OCI-LY7 (cell line): ENCODE measurements at regions not wholly inside any gene's neighbourhood (a gene's known extent, or its start where the extent isn't known, plus 50 kb on each side); places are given as distances from the start of the nearest gene placed in this dataset.

Experiments
- BruUV-seq: library from RNA; stranded (reverse); fragments of 400-500 nt; replicated peaks from 2 replicates; lab custom pipeline; 2021; lab: Mats Ljungman, UMichigan
- CTCF ChIA-PET: fragments of 300-600 bp; sonication (Branson Sonifier 250); formaldehyde crosslinking; loops from one replicate; lab custom pipeline; 2022; ENCODE audit warnings: antibody characterized with exemption; ENCODE audit not compliant: unreplicated experiment; lab: Charles Lee
- POLR2A ChIA-PET: fragments of 300-600 bp; sonication (Branson Sonifier 250); formaldehyde crosslinking; loops from one replicate; lab custom pipeline; 2022; ENCODE audit warnings: antibody characterized with exemption; lab: Charles Lee
- DNase-seq: peaks from one replicate; pipeline ENCODE4 v3.0.0-alpha.2; 2015; ENCODE audit warnings: low spot score
- H2AFZ ChIP-seq: fragments of 200-600 bp; sonication (generic), shearing (Covaris generic); 2 replicates; pipeline ENCODE4 v1.6.1; 2014; ENCODE audit warnings: mild to moderate bottlenecking, antibody characterized with exemption, low read length, moderate library complexity
- H3K27ac ChIP-seq: fragments of 200-600 bp; sonication (generic); 2 replicates; pipeline ENCODE4 v1.5.1; 2014; ENCODE audit warnings: mixed run types, low read depth, mild to moderate bottlenecking, moderate library complexity, low read length, inconsistent platforms; ENCODE audit not compliant: poor library complexity, severe bottlenecking
- H3K36me3 ChIP-seq: fragments of 200-600 bp; sonication (generic); 2 replicates; pipeline ENCODE4 v1.6.1; 2014; ENCODE audit warnings: mild to moderate bottlenecking, antibody characterized with exemption, low read length, moderate library complexity, mixed read lengths; ENCODE audit not compliant: insufficient read depth
- H3K4me1 ChIP-seq: fragments of 200-600 bp; sonication (generic); 2 replicates; pipeline ENCODE4 v1.5.1; 2014; ENCODE audit warnings: mild to moderate bottlenecking, low read length; ENCODE audit not compliant: insufficient read depth, poor library complexity, severe bottlenecking
- H3K4me2 ChIP-seq: fragments of 200-600 bp; sonication (generic); 2 replicates; pipeline ENCODE4 v1.6.1; 2014; ENCODE audit warnings: mild to moderate bottlenecking, low read length
- H3K4me3 ChIP-seq: fragments of 200-600 bp; sonication (generic); 2 replicates; pipeline ENCODE4 v1.5.1; 2014; ENCODE audit warnings: mild to moderate bottlenecking, low read depth, low read length; ENCODE audit not compliant: poor library complexity, severe bottlenecking
- H3K79me2 ChIP-seq: fragments of 200-600 bp; sonication (generic); 2 replicates; pipeline ENCODE4 v1.6.1; 2016; ENCODE audit warnings: low read depth, mild to moderate bottlenecking, low read length, moderate library complexity, mixed read lengths; ENCODE audit not compliant: insufficient read depth
- H3K9me2 ChIP-seq: fragments of 200-600 bp; sonication (generic); 2 replicates; pipeline ENCODE4 v1.6.1; 2016; ENCODE audit warnings: mild to moderate bottlenecking, low read length, mixed read lengths; ENCODE audit not compliant: insufficient read depth
- H3K9me3 ChIP-seq: fragments of 200-600 bp; sonication (generic); 2 replicates; pipeline ENCODE4 v1.6.1; 2014; ENCODE audit warnings: mild to moderate bottlenecking, mixed run types, low read length, mixed read lengths
- H4K20me1 ChIP-seq: fragments of 200-600 bp; sonication (generic); 2 replicates; pipeline ENCODE4 v1.6.1; 2014; ENCODE audit warnings: mild to moderate bottlenecking, antibody characterized with exemption, low read length, moderate library complexity, mixed read lengths; ENCODE audit not compliant: insufficient read depth
- CTCF ChIP-seq: fragments of 200-600 bp; sonication (generic); conservative IDR thresholded peaks from 2 replicates; pipeline ENCODE4 v1.5.1; 2014; ENCODE audit warnings: mild to moderate bottlenecking, antibody characterized with exemption, low read length, moderate library complexity, mixed read lengths
- EZH2phosphoT487 ChIP-seq: fragments of 200-600 bp; sonication (generic); IDR thresholded peaks from 2 replicates; pipeline ENCODE4 v1.6.1; 2018; ENCODE audit warnings: low read depth, borderline replicate concordance, mild to moderate bottlenecking, mixed run types, antibody characterized with exemption, low read length, moderate library complexity, mixed read lengths
- intact Hi-C: fragments of 100-400 bp; cut with micrococcal nuclease; formaldehyde crosslinking; loops from one replicate; pipeline ENCODE4 v1.10.0; 2022; ENCODE audit not compliant: unreplicated experiment

DNA sequence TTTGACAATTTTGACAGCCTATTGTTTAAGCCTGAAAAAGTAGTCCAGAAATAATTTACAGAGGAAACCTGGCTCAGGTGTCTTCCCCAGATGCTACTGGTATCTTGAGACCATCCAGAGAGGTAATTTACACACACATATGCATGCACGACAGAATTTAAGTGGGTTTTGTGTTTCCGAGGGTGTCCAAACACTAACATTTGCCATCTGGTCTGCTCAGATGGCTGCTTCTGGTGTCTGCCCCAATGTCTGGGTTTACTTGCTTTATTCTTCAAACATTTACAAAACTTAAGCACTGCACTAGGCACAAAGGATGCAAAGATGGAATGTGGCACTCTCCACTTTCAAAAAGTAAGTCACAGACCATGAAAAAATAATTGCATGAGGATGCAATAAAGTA is 226.6 kb upstream of the EGLN3 start:
- CTCF ChIA-PET: no interaction called here
- Histone ChIP-seq H3K9me2 (no peaks in the 10 kb centered on the region), H3K9me3 (no peaks in the 10 kb centered on the region), H4K20me1 (no peaks in the 10 kb centered on the region), H3K4me1 (peaks cover 27% of the 10 kb centered on the region), H3K4me3 (no peak overlapping the region), H3K36me3 (no peaks in the 10 kb centered on the region), H2AFZ (no peak overlapping the region), H3K79me2 (no peaks in the 10 kb centered on the region), H3K27ac (no peak overlapping the region), H3K4me2 (no peak overlapping the region; the same call in 1 of the 2 replicates)
- POLR2A ChIA-PET: no interaction called here
- DNase-seq: no peak
- no TSS peak for BruUV-seq
- TF ChIP-seq CTCF: no peak
- TF ChIP-seq EZH2phosphoT487: no peak
- intact Hi-C loops: no loop called here

- H3K36me3 ChIP-seq: no peaks in the 10 kb centered on the region
- H3K9me3 ChIP-seq: no peaks in the 10 kb centered on the region
- no peak overlapping the region for H3K4me3 ChIP-seq
- ChIA-PET CTCF (no interaction called here), POLR2A (no interaction called here)
- H4K20me1 ChIP-seq: no peaks in the 10 kb centered on the region
- BruUV-seq: no TSS peak
- no peak for TF ChIP-seq CTCF
- no peak for TF ChIP-seq EZH2phosphoT487
- intact Hi-C loops: no loop called here
- peak overlapping the region; percentile 21 for H3K4me2 ChIP-seq
- no peaks in the 10 kb centered on the region for H3K79me2 ChIP-seq
- H2AFZ ChIP-seq: peak overlapping the region; percentile 74
- no peaks in the 10 kb centered on the region for H3K9me2 ChIP-seq
- peaks cover 27% of the 10 kb centered on the region for H3K4me1 ChIP-seq
- peak overlapping the region; percentile 35 for H3K27ac ChIP-seq
- peak; percentile 37 for DNase-seq
These were observed 224.7 kb upstream of the EGLN3 start for GRCh38 chr14:34175574-34175973.

DNA sequence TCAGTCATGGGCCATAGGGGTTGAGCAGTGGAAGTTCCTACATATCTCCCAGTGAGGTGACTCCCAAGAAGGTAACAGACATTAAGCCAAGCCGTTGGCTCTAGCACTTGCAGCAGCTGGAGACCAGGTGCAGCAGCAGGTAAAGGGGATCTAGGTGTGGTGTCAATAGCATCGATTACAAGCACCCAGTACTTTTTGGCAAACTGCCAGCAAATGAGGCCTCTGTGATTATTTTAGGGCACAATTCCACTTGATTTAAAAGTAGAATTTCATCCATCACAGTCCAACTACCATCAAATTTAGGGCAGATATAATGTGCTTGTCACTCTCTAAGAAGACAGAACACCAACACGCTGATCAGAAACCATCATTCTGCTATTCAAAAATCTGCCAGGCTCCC is 224.1 kb upstream of the EGLN3 start:
- Histone ChIP-seq H3K79me2 (no peaks in the 10 kb centered on the region), H3K36me3 (no peaks in the 10 kb centered on the region), H4K20me1 (no peaks in the 10 kb centered on the region), H2AFZ (no peak overlapping the region), H3K4me1 (peaks cover 27% of the 10 kb centered on the region), H3K9me3 (no peaks in the 10 kb centered on the region), H3K27ac (no peak overlapping the region), H3K4me3 (no peak overlapping the region), H3K9me2 (no peaks in the 10 kb centered on the region), H3K4me2 (no peak overlapping the region)
- BruUV-seq: no TSS peak
- POLR2A ChIA-PET: no interaction called here
- DNase-seq: no peak
- CTCF ChIA-PET: no interaction called here
- TF ChIP-seq CTCF (no peak), EZH2phosphoT487 (no peak)
- intact Hi-C loops: no loop called here
